Astrocyte of the cerebellum (primary cell): ENCODE measurements at regions not wholly inside any gene's neighbourhood (a gene's known extent, or its start where the extent isn't known, plus 50 kb on each side); places are given as distances from the start of the nearest gene placed in this dataset.

Experiments used
- DNase-seq: peaks from one replicate; pipeline ENCODE4 v3.0.0-alpha.2; 2011; ENCODE audit warnings: low read depth
- H3K4me3 ChIP-seq: 2 replicates; pipeline ENCODE4 v1.5.1; 2011; ENCODE audit warnings: mild to moderate bottlenecking, low read depth, low read length, moderate library complexity
- CTCF ChIP-seq: IDR thresholded peaks from 2 replicates; pipeline ENCODE4 v1.5.1; 2012; ENCODE audit warnings: low read length, low read depth, moderate library complexity, mild to moderate bottlenecking; ENCODE audit errors: missing control alignments
- in situ Hi-C: cut with HindIII; loops from 2 replicates; pipeline ENCODE4 v1.10.0; 2017; ENCODE audit warnings: low sequenced_read_pairs

- in situ Hi-C loops: no loop called here
- no peak for TF ChIP-seq CTCF
- no peak overlapping the region for H3K4me3 ChIP-seq
- DNase-seq: no peak
Observed at GRCh38 chr6:165081944-165082532, 227.4 kb downstream of the C6orf118 start.

GRCh38 chr6:165077876-165078275, 231.5 kb downstream of the C6orf118 start:
- no peak for DNase-seq
- H3K4me3 ChIP-seq: no peak overlapping the region
- TF ChIP-seq CTCF: no peak
- in situ Hi-C loops: no loop called here

- DNase-seq: no peak
- no peak for TF ChIP-seq CTCF
- in situ Hi-C loops: no loop called here
Observed at GRCh38 chr6:165071906-165072305, 237.5 kb downstream of the C6orf118 start.

GRCh38 chr6:165060720-165061119, 248.7 kb downstream of the C6orf118 start:
- DNase-seq: peak; percentile 6
- in situ Hi-C loops: no loop called here
- no peak for TF ChIP-seq CTCF
- H3K4me3 ChIP-seq: no peak overlapping the region

More at GRCh38 chr6:165071906-165072305, 237.5 kb downstream of the C6orf118 start:
- H3K4me3 ChIP-seq: no peak overlapping the region

- no peak for DNase-seq
- no peak for TF ChIP-seq CTCF
- H3K4me3 ChIP-seq: no peak overlapping the region
- in situ Hi-C loops: no loop called here
Observed at GRCh38 chr6:165059032-165059431, 250.4 kb downstream of the C6orf118 start.

GRCh38 chr6:165056292-165056691, 253.1 kb downstream of the C6orf118 start:
- TF ChIP-seq CTCF: no peak
- in situ Hi-C loops: no loop called here
- H3K4me3 ChIP-seq: no peak overlapping the region
- DNase-seq: no peak
